Stomach smooth muscle (tissue), 2 donors: ENCODE measurements at regions not wholly inside any gene's neighbourhood (a gene's known extent, or its start where the extent isn't known, plus 50 kb on each side); places are given as distances from the start of the nearest gene placed in this dataset.
"Not testable (repeated sequence)": the region's sequence is repeated elsewhere in the genome, so short reads cannot be mapped to it uniquely, and the experiment has no call there.

ENCODE experiments used
- H3K27ac ChIP-seq: one replicate; pipeline ENCODE4 v1.7.0; 2013; ENCODE audit warnings: mild to moderate bottlenecking, low read length, inconsistent platforms
- H3K27me3 ChIP-seq, 2 donors: one replicate each; pipeline ENCODE4 v1.7.0; 2013; ENCODE audit warnings: low read length in 2 of 2; ENCODE audit not compliant: insufficient read depth in 2 of 2, control insufficient read depth in 1 of 2
- H3K36me3 ChIP-seq, 2 donors: one replicate each; pipeline ENCODE4 v1.7.0; 2013; ENCODE audit warnings: low read length in 2 of 2; ENCODE audit not compliant: control insufficient read depth in 2 of 2, insufficient read depth in 2 of 2
- H3K4me1 ChIP-seq: one replicate; pipeline ENCODE4 v1.7.0; 2013; ENCODE audit warnings: low read length; ENCODE audit not compliant: control insufficient read depth, insufficient read depth
- H3K4me3 ChIP-seq, 2 donors: one replicate each; pipeline ENCODE4 v1.7.0; 2013; ENCODE audit warnings: low read length in 2 of 2
- H3K9ac ChIP-seq, 2 donors: one replicate each; pipeline ENCODE4 v1.7.0; 2013; ENCODE audit warnings: low read length in 2 of 2, mild to moderate bottlenecking in 1 of 2
- H3K9me3 ChIP-seq, 2 donors: one replicate each; pipeline ENCODE4 v1.7.0; 2013; ENCODE audit warnings: low read length in 2 of 2; ENCODE audit not compliant: control insufficient read depth in 2 of 2
- donor health status: healthy.
- donor health status: Pancreatic carcinoma.

GRCh38 chr4:79563219-79563618 lies 155.2 kb upstream of the GK2 start:
- Histone ChIP-seq H3K4me3 (no peak overlapping the region), H3K9ac (no peak overlapping the region), H3K4me1 (no peaks in the 10 kb centered on the region), H3K27ac (no peak overlapping the region), H3K27me3 (no peaks in the 10 kb centered on the region), H3K36me3 (no peaks in the 10 kb centered on the region), H3K9me3 (no peaks in the 10 kb centered on the region)

GRCh38 chr4:79561751-79562150 lies 153.7 kb upstream of the GK2 start:
- no peaks in the 10 kb centered on the region for H3K36me3 ChIP-seq
- H3K4me1 ChIP-seq = no peaks in the 10 kb centered on the region
- H3K9ac ChIP-seq = no peak overlapping the region
- H3K27ac ChIP-seq = no peak overlapping the region
- no peaks in the 10 kb centered on the region for H3K9me3 ChIP-seq
- no peaks in the 10 kb centered on the region for H3K27me3 ChIP-seq
- H3K4me3 ChIP-seq = no peak overlapping the region

- not testable (repeated sequence) for H3K9me3 ChIP-seq, H3K27me3 ChIP-seq
Observed at GRCh38 chr4:79559398-79559797, 151.4 kb upstream of the GK2 start.

GRCh38 chr4:79552311-79552710 lies 144.3 kb upstream of the GK2 start:
- Histone ChIP-seq H3K36me3 (no peaks in the 10 kb centered on the region), H3K27me3 (no peaks in the 10 kb centered on the region), H3K4me1 (no peaks in the 10 kb centered on the region)

More at GRCh38 chr4:79559398-79559797, 151.4 kb upstream of the GK2 start:
- H3K36me3 ChIP-seq, H3K27ac ChIP-seq, H3K4me1 ChIP-seq, H3K9ac ChIP-seq, H3K4me3 ChIP-seq: not testable (repeated sequence)

GRCh38 chr4:79551555-79551954 lies 143.5 kb upstream of the GK2 start:
- Histone ChIP-seq H3K27me3 (no peaks in the 10 kb centered on the region), H3K36me3 (no peaks in the 10 kb centered on the region), H3K4me1 (no peaks in the 10 kb centered on the region), H3K9ac (no peak overlapping the region), H3K27ac (no peak overlapping the region), H3K4me3 (no peak overlapping the region), H3K9me3 (no peaks in the 10 kb centered on the region)

More at GRCh38 chr4:79552311-79552710, 144.3 kb upstream of the GK2 start:
- Histone ChIP-seq H3K4me3 (no peak overlapping the region), H3K27ac (no peak overlapping the region), H3K9me3 (no peaks in the 10 kb centered on the region), H3K9ac (no peak overlapping the region)

GRCh38 chr4:79547851-79548250 lies 139.8 kb upstream of the GK2 start:
- no peak overlapping the region for H3K4me3 ChIP-seq
- no peaks in the 10 kb centered on the region for H3K4me1 ChIP-seq
- H3K27me3 ChIP-seq = no peaks in the 10 kb centered on the region
- no peak overlapping the region for H3K27ac ChIP-seq
- H3K9ac ChIP-seq = no peak overlapping the region
- no peaks in the 10 kb centered on the region for H3K36me3 ChIP-seq
- no peaks in the 10 kb centered on the region for H3K9me3 ChIP-seq

GRCh38 chr4:79545292-79545691 lies 137.3 kb upstream of the GK2 start:
- not testable (repeated sequence) for H3K36me3 ChIP-seq, H3K4me3 ChIP-seq, H3K27me3 ChIP-seq, H3K9ac ChIP-seq, H3K9me3 ChIP-seq, H3K4me1 ChIP-seq, H3K27ac ChIP-seq

- no peaks in the 10 kb centered on the region for H3K36me3 ChIP-seq
Observed at GRCh38 chr4:79540143-79540542, 132.1 kb upstream of the GK2 start.

GRCh38 chr4:79535516-79535915 lies 127.5 kb upstream of the GK2 start:
- no peak overlapping the region for H3K27ac ChIP-seq
- H3K4me1 ChIP-seq = no peaks in the 10 kb centered on the region
- no peak overlapping the region for H3K9ac ChIP-seq
- no peaks in the 10 kb centered on the region for H3K9me3 ChIP-seq
- no peak overlapping the region for H3K4me3 ChIP-seq
- H3K36me3 ChIP-seq = no peaks in the 10 kb centered on the region
- no peaks in the 10 kb centered on the region for H3K27me3 ChIP-seq

More at GRCh38 chr4:79540143-79540542, 132.1 kb upstream of the GK2 start:
- Histone ChIP-seq H3K27me3 (no peaks in the 10 kb centered on the region), H3K4me3 (no peak overlapping the region), H3K9ac (no peak overlapping the region), H3K27ac (no peak overlapping the region), H3K4me1 (no peaks in the 10 kb centered on the region), H3K9me3 (no peaks in the 10 kb centered on the region)

GRCh38 chr4:79528241-79528706 lies 120.2 kb upstream of the GK2 start:
- H3K36me3 ChIP-seq = no peaks in the 10 kb centered on the region
- H3K27ac ChIP-seq = no peak overlapping the region
- H3K4me3 ChIP-seq = no peak overlapping the region
- H3K27me3 ChIP-seq = no peaks in the 10 kb centered on the region
- no peaks in the 10 kb centered on the region for H3K9me3 ChIP-seq
- H3K9ac ChIP-seq = no peak overlapping the region
- no peaks in the 10 kb centered on the region for H3K4me1 ChIP-seq

- H3K27me3 ChIP-seq = no peaks in the 10 kb centered on the region
- H3K36me3 ChIP-seq = no peaks in the 10 kb centered on the region
- no peak overlapping the region for H3K4me3 ChIP-seq
- H3K4me1 ChIP-seq = no peaks in the 10 kb centered on the region
- H3K9ac ChIP-seq = no peak overlapping the region
- no peak overlapping the region for H3K27ac ChIP-seq
- no peaks in the 10 kb centered on the region for H3K9me3 ChIP-seq
Observed at GRCh38 chr4:79526641-79527565, 118.9 kb upstream of the GK2 start.
